ENCODE measurements at regions not wholly inside any gene's neighbourhood (a gene's known extent, or its start where the extent isn't known, plus 50 kb on each side); places are given as distances from the start of the nearest gene placed in this dataset.

- TF ChIP-seq SP1 (IDR thresholded peaks at IDR 0.05; ENCODE audit: low read depth, low read length): no peak
- TF ChIP-seq YY1 (IDR thresholded peaks at IDR 0.05; ENCODE audit: low read depth, low read length): no peak
Measured at GRCh38 chr2:117701365-117701764, 113.1 kb upstream of the DDX18 start (continued).
